GM12892 (cell line): ENCODE measurements at regions not wholly inside any gene's neighbourhood (a gene's known extent, or its start where the extent isn't known, plus 50 kb on each side); places are given as distances from the start of the nearest gene placed in this dataset.
"Not testable (repeated sequence)": the region's sequence is repeated elsewhere in the genome, so short reads cannot be mapped to it uniquely, and the experiment has no call there.

Experiments used
- POLR2A ChIP-seq: IDR thresholded peaks from 2 replicates; pipeline ENCODE4 v1.6.1; 2011; ENCODE audit warnings: low read depth, low read length, control low read depth
- POLR2AphosphoS5 ChIP-seq: IDR thresholded peaks from 2 replicates; pipeline ENCODE4 v1.6.1; 2011; ENCODE audit warnings: low read depth, low read length, control low read depth
- TAF1 ChIP-seq: IDR thresholded peaks from 2 replicates; pipeline ENCODE4 v1.6.1; 2011; ENCODE audit warnings: low read depth, mild to moderate bottlenecking, control low read depth, low read length, borderline replicate concordance

DNA sequence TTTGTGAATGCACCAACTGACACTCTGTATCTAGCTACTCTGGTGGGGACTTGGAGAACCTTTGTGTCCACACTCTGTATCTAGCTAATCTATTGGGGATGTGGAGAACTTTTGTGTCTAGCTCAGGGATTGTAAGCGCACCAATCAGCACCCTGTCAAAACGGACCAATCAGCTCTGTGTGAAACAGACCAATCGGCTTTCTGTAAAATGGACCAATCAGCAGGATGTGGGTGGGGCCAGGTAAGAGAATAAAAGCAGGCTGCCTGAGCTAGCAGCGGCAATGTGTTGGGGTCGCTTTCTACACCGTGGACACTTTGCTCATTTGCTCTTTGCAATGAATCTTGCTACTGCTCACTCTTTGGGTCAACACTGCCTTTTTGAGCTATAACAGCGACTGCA is 78.5 kb upstream of the KCNAB1 start:
- not testable (repeated sequence) for TF ChIP-seq POLR2AphosphoS5, POLR2A, TAF1
